ENCODE measurements at regions not wholly inside any gene's neighbourhood (a gene's known extent, or its start where the extent isn't known, plus 50 kb on each side); places are given as distances from the start of the nearest gene placed in this dataset.
"Not testable (repeated sequence)": the region's sequence is repeated elsewhere in the genome, so short reads cannot be mapped to it uniquely, and the experiment has no call there.

- no peak for DNase-seq
These were observed 86.9 kb upstream of the TSPAN2 start for GRCh38 chr1:115176189-115176588.

GRCh38 chr1:115175596-115175995, 86.3 kb upstream of the TSPAN2 start:
- DNase-seq, result no peak

- DNase-seq, result no peak
These were observed 83.8 kb upstream of the TSPAN2 start for GRCh38 chr1:115173151-115173550.

- DNase-seq, result no peak
These were observed 83.0 kb upstream of the TSPAN2 start for GRCh38 chr1:115172270-115172669.

- no peak for DNase-seq
These were observed 81.7 kb upstream of the TSPAN2 start for GRCh38 chr1:115170961-115171392.

- DNase-seq, result no peak
These were observed 81.1 kb upstream of the TSPAN2 start for GRCh38 chr1:115170377-115170776.

- no peak for DNase-seq
These were observed 78.7 kb upstream of the TSPAN2 start for GRCh38 chr1:115168026-115168425.

GRCh38 chr1:115166531-115167091, 77.3 kb upstream of the TSPAN2 start:
- DNase-seq, result no peak

GRCh38 chr1:115165776-115166175, 76.5 kb upstream of the TSPAN2 start:
- DNase-seq, result no peak

GRCh38 chr1:115164940-115165705, 75.8 kb upstream of the TSPAN2 start:
- DNase-seq, result no peak

- no peak for DNase-seq
These were observed 75.2 kb upstream of the TSPAN2 start for GRCh38 chr1:115164484-115164883.

- no peak for DNase-seq
These were observed 71.4 kb upstream of the TSPAN2 start for GRCh38 chr1:115160728-115161127.

GRCh38 chr1:115159958-115160357, 70.7 kb upstream of the TSPAN2 start:
- no peak for DNase-seq

- no peak for DNase-seq
These were observed 68.9 kb upstream of the TSPAN2 start for GRCh38 chr1:115158181-115158580.

GRCh38 chr1:115156826-115157468, 67.6 kb upstream of the TSPAN2 start:
- no peak for DNase-seq

GRCh38 chr1:115153966-115154557, 64.8 kb upstream of the TSPAN2 start:
- no peak for DNase-seq

GRCh38 chr1:115147928-115148327, 58.6 kb upstream of the TSPAN2 start:
- not testable (repeated sequence) for DNase-seq

- DNase-seq, result no peak
These were observed 55.9 kb upstream of the TSPAN2 start for GRCh38 chr1:115145226-115145625.

- DNase-seq, result no peak
These were observed 54.9 kb upstream of the TSPAN2 start for GRCh38 chr1:115144176-115144575.

GRCh38 chr1:115142616-115143015, 53.3 kb upstream of the TSPAN2 start:
- DNase-seq, result no peak

GRCh38 chr1:115141145-115141454, 51.8 kb upstream of the TSPAN2 start:
- no peak for DNase-seq

- DNase-seq, result no peak
These were observed 51.3 kb upstream of the TSPAN2 start for GRCh38 chr1:115140442-115141144.

GRCh38 chr1:115139381-115139780, 50.1 kb upstream of the TSPAN2 start:
- DNase-seq, result no peak

All from hematopoietic multipotent progenitor cell treated with erythropoietin and hydrocortisone succinate and interleukin-3 and kit ligand, for 4 days (in vitro differentiated cells).